ENCODE measurements at regions not wholly inside any gene's neighbourhood (a gene's known extent, or its start where the extent isn't known, plus 50 kb on each side); places are given as distances from the start of the nearest gene placed in this dataset.
"Not testable (repeated sequence)": the region's sequence is repeated elsewhere in the genome, so short reads cannot be mapped to it uniquely, and the experiment has no call there.

GRCh38 chr4:118410138-118410537 is 57.3 kb upstream of the PRSS12 start:
- no peak for ATAC-seq
- no peaks in the 10 kb centered on the region for H3K36me3 Mint-ChIP-seq (ENCODE audit: insufficient read depth)
- peaks cover 13% of the 10 kb centered on the region for H3K27me3 Mint-ChIP-seq (ENCODE audit: low read depth)

GRCh38 chr4:118417325-118417724 is 64.5 kb upstream of the PRSS12 start:
- H3K36me3 Mint-ChIP-seq (ENCODE audit: insufficient read depth) = no peaks in the 10 kb centered on the region
- H3K9me3 Mint-ChIP-seq = no peaks in the 10 kb centered on the region
- peaks cover 5% of the 10 kb centered on the region for H3K27me3 Mint-ChIP-seq (ENCODE audit: low read depth)
- DNase-seq = no peak
- no peaks in the 10 kb centered on the region for H3K4me1 Mint-ChIP-seq (ENCODE audit: low read depth)
- no peak for ATAC-seq
- H3K4me3 Mint-ChIP-seq = no peak overlapping the region

More at GRCh38 chr4:118410138-118410537, 57.3 kb upstream of the PRSS12 start:
- DNase-seq = no peak
- Mint-ChIP-seq H3K9me3 (no peaks in the 10 kb centered on the region), H3K4me3 (no peak overlapping the region), H3K4me1 (ENCODE audit: low read depth) (no peaks in the 10 kb centered on the region)

GRCh38 chr4:118417800-118418199 is 65.0 kb upstream of the PRSS12 start:
- not testable (repeated sequence) for H3K27me3 Mint-ChIP-seq (ENCODE audit: low read depth); H3K4me3 Mint-ChIP-seq; H3K36me3 Mint-ChIP-seq (ENCODE audit: insufficient read depth); H3K4me1 Mint-ChIP-seq (ENCODE audit: low read depth); DNase-seq; H3K9me3 Mint-ChIP-seq; ATAC-seq

DNA sequence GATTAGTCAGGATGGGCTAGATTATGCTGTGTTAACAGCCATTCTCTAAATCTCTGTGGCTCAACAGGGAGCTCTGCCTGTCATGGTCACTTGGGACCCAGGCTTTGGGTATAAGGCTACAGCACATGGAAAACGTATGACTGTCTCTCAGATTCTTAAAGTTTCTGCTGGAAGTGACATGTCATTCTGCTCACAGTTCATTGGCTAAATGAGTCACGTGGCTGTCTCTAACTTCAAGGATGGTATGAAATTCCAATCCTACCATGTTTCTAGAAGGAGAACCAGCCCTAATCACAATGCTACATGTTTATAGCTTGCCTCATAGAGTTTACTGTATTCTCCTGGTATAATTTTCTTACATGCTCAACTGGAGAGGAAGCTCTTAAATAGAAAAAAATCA is 65.6 kb upstream of the PRSS12 start:
- H3K9me3 Mint-ChIP-seq; H3K36me3 Mint-ChIP-seq (ENCODE audit: insufficient read depth); H3K27me3 Mint-ChIP-seq (ENCODE audit: low read depth); DNase-seq; H3K4me1 Mint-ChIP-seq (ENCODE audit: low read depth); ATAC-seq; H3K4me3 Mint-ChIP-seq: not testable (repeated sequence)

GRCh38 chr4:118419626-118420025 is 66.8 kb upstream of the PRSS12 start:
- not testable (repeated sequence) for ATAC-seq; H3K4me3 Mint-ChIP-seq; H3K27me3 Mint-ChIP-seq (ENCODE audit: low read depth); H3K4me1 Mint-ChIP-seq (ENCODE audit: low read depth); H3K9me3 Mint-ChIP-seq; DNase-seq; H3K36me3 Mint-ChIP-seq (ENCODE audit: insufficient read depth)

- not testable (repeated sequence) for H3K9me3 Mint-ChIP-seq
These were observed 71.3 kb upstream of the PRSS12 start for GRCh38 chr4:118424062-118424461.

GRCh38 chr4:118428881-118429280 is 76.1 kb upstream of the PRSS12 start:
- H3K4me3 Mint-ChIP-seq; H3K9me3 Mint-ChIP-seq; ATAC-seq; H3K4me1 Mint-ChIP-seq (ENCODE audit: low read depth); H3K36me3 Mint-ChIP-seq (ENCODE audit: insufficient read depth); DNase-seq: not testable (repeated sequence)
- peaks cover 11% of the 10 kb centered on the region for H3K27me3 Mint-ChIP-seq (ENCODE audit: low read depth)

More at GRCh38 chr4:118424062-118424461, 71.3 kb upstream of the PRSS12 start:
- not testable (repeated sequence) for H3K4me1 Mint-ChIP-seq (ENCODE audit: low read depth); H3K4me3 Mint-ChIP-seq; H3K36me3 Mint-ChIP-seq (ENCODE audit: insufficient read depth); ATAC-seq
- peak; percentile 6 for DNase-seq
- peaks cover 16% of the 10 kb centered on the region for H3K27me3 Mint-ChIP-seq (ENCODE audit: low read depth)

DNA sequence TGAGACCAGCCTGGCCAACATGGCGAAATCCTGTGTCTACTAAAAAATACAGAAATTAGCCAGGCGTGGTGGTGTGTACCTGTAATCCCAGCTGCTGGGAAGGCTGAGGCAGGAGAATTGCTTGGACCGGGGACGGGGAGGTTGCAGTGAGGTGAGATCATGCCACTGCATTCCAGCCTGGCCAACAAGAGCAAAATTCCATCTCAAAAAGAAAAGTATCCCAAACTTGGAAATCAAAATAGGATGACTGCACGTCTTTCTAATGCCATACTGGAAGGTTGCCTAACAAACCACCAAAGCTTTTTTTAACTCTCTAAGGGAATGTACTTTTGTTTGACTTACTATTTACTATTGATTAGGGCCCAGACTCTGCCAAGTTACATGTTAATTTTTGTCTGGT is 79.6 kb upstream of the PRSS12 start:
- not testable (repeated sequence) for ATAC-seq; H3K36me3 Mint-ChIP-seq (ENCODE audit: insufficient read depth); H3K4me3 Mint-ChIP-seq; H3K9me3 Mint-ChIP-seq; DNase-seq; H3K27me3 Mint-ChIP-seq (ENCODE audit: low read depth); H3K4me1 Mint-ChIP-seq (ENCODE audit: low read depth)

DNA sequence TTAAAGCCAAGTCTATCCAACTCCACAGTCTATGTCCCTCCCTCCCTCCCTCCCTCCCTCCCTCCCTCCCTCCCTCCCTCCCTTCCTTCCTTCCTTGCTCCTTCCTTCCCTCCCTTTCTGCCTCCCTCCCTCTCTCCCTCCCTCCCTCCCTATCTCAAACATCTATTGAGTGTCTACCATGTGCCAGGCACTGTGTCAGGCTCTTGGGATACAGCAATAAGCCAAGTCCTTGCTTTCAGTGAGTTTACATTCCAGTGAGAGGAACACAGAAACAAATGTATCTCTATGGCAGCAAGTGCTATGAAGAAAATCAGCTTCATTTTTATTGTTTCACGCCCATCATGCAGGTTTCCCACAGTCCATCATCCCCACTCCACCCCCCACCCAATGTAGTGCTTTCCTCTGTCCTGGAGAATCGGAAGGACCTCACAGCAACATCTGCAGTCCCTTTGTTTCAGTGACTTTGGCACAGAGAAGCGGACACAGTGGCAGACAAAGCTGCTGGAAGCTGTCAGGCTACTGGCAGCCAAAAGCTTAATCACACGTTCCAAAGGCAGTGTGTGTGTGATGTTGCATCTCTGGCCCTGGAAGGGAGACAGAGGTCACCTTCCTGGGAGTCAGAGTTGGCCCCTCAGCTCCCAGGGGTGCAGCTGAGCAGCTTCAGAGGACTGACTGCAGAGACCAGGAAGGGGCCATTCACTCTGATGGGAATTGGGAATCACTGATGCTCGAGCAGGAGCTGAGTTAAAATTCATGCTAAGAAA is 81.0 kb upstream of the PRSS12 start:
- not testable (repeated sequence) for H3K4me1 Mint-ChIP-seq (ENCODE audit: low read depth); H3K27me3 Mint-ChIP-seq (ENCODE audit: low read depth); ATAC-seq; H3K36me3 Mint-ChIP-seq (ENCODE audit: insufficient read depth); H3K9me3 Mint-ChIP-seq; H3K4me3 Mint-ChIP-seq; DNase-seq

DNA sequence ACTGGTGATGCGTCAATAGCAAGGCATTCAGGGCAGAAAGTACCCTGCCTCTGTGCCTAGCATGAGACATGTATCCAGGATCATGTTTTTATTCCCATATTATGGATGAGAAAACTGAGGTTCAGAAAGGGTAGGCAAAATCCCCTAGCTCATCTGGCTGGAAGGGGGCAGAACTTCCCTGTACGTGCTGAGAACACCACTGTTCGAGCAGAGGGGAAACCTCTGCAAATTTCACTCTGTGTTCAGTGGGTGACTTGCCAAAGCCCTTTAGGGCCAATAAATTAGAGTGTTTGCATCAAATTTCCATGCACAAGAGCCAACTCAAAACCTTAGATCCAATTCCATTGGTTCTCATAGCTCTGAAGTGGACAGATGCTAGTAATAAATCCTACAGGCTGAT is 82.6 kb upstream of the PRSS12 start:
- H3K4me3 Mint-ChIP-seq; DNase-seq; H3K27me3 Mint-ChIP-seq (ENCODE audit: low read depth); H3K4me1 Mint-ChIP-seq (ENCODE audit: low read depth); ATAC-seq; H3K9me3 Mint-ChIP-seq; H3K36me3 Mint-ChIP-seq (ENCODE audit: insufficient read depth): not testable (repeated sequence)

DNA sequence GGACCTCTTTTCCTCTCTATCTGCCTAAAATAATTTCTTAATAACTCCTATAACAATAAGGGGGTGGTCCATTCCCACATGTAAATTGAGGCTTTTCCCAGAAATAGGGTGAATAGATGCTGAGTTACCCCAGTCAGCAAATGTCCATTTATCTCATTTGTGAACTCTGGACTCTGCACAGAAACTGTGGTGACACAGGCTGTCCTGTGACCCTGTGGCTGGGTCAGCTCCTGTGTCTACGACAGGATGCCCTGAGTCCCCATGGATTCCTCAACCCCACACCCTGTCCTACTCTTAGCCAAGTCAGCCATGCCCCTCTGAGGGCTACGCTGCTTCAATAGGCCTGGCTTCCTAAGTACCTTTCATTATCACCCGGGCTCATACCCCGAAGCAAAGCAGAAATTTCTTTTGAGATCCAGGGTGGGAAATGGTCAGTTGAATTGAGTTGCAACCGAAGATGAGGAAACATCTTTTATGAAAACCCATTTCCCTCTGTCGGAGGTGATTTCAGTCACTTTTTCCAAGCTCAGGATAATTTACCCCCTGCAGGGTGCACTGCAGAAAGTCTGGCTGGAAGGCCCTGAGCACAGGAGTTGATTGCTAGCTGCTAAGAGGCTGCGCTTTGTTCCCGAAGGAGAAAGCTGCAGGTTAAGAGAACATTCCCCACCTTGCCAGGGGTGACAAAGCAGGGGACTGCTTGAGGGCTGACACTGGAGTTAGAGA is 89.5 kb upstream of the PRSS12 start:
- ATAC-seq; H3K27me3 Mint-ChIP-seq (ENCODE audit: low read depth); DNase-seq; H3K9me3 Mint-ChIP-seq; H3K36me3 Mint-ChIP-seq (ENCODE audit: insufficient read depth); H3K4me3 Mint-ChIP-seq; H3K4me1 Mint-ChIP-seq (ENCODE audit: low read depth): not testable (repeated sequence)

GRCh38 chr4:118447397-118447796 is 94.6 kb upstream of the PRSS12 start:
- H3K36me3 Mint-ChIP-seq (ENCODE audit: insufficient read depth); H3K4me3 Mint-ChIP-seq; H3K27me3 Mint-ChIP-seq (ENCODE audit: low read depth); H3K9me3 Mint-ChIP-seq; ATAC-seq; DNase-seq; H3K4me1 Mint-ChIP-seq (ENCODE audit: low read depth): not testable (repeated sequence)

DNA sequence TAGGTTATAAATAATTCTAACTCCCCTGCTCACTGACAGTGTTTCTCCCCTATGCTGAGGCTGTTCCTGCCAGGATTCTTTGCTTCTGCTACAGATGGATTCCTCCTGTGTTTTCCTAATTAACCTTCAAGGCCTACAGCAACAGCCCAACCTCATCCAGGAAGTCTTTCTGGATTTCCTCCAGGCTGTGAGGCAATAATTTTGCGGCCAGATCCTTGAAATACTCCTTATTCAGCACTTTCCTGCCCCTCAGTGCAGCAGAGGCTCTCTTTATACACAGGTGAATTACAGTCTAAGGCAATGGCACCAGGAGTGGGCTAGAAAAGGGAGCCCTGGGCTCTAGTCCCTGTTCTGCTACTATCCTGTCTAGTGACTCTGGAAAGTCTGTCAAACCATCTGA is 102.1 kb upstream of the PRSS12 start:
- H3K4me1 Mint-ChIP-seq (ENCODE audit: low read depth); H3K27me3 Mint-ChIP-seq (ENCODE audit: low read depth); H3K36me3 Mint-ChIP-seq (ENCODE audit: insufficient read depth); H3K4me3 Mint-ChIP-seq; DNase-seq; ATAC-seq; H3K9me3 Mint-ChIP-seq: not testable (repeated sequence)

GRCh38 chr4:118461435-118461834 is 108.6 kb upstream of the PRSS12 start:
- H3K27me3 Mint-ChIP-seq (ENCODE audit: low read depth); H3K4me3 Mint-ChIP-seq; H3K9me3 Mint-ChIP-seq; H3K36me3 Mint-ChIP-seq (ENCODE audit: insufficient read depth); DNase-seq; ATAC-seq; H3K4me1 Mint-ChIP-seq (ENCODE audit: low read depth): not testable (repeated sequence)

DNA sequence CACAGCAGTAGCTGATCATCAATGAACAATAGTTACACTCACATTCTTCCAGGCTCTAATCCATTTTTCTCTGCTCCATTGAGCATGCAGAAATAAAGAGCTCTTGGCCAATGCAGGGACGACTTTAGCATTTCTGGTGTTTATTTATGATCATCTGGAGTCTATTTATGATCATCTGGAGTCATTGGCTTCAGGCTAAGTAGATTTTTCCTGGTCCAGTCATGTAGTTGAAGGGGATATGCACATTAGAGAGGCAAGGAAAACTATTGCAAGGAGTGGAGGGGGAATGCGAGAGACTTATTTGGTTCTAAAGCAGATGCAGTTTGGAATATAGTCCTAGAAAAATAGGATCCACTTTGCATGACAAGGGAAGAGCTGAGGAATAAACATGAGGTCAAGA is 113.0 kb upstream of the PRSS12 start:
- not testable (repeated sequence) for DNase-seq; H3K36me3 Mint-ChIP-seq (ENCODE audit: insufficient read depth); H3K4me1 Mint-ChIP-seq (ENCODE audit: low read depth); ATAC-seq; H3K9me3 Mint-ChIP-seq; H3K27me3 Mint-ChIP-seq (ENCODE audit: low read depth); H3K4me3 Mint-ChIP-seq
